ENCODE measurements at regions not wholly inside any gene's neighbourhood (a gene's known extent, or its start where the extent isn't known, plus 50 kb on each side); places are given as distances from the start of the nearest gene placed in this dataset.

- CTCF ChIA-PET, result no interaction called here
- no peaks in the 10 kb centered on the region for H3K4me1 ChIP-seq
- intact Hi-C loops (cut with micrococcal nuclease; ENCODE audit: unreplicated experiment), result no loop called here
- Mint-ChIP-seq H3K27ac (ENCODE audit: unreplicated experiment) (no peak overlapping the region), H3K36me3 (ENCODE audit: insufficient read depth, unreplicated experiment) (peaks cover 5% of the 10 kb centered on the region), H3K9me3 (ENCODE audit: unreplicated experiment) (no peaks in the 10 kb centered on the region), H3K4me3 (ENCODE audit: unreplicated experiment) (no peak overlapping the region), H3K27me3 (ENCODE audit: insufficient read depth, unreplicated experiment) (peaks cover 3% of the 10 kb centered on the region), H3K4me1 (ENCODE audit: low read depth, unreplicated experiment) (no peaks in the 10 kb centered on the region)
- H3K36me3 ChIP-seq (ENCODE audit: control insufficient read depth, insufficient read depth, low read length), result no peaks in the 10 kb centered on the region
- no TSS peak for BruUV-seq (replicated peaks)
- H3K4me3 ChIP-seq (ENCODE audit: low read depth, low read length), result no peak overlapping the region
- DNase-seq, result no peak
- POLR2A ChIA-PET, result no interaction called here
- H3K9me3 ChIP-seq, result no peaks in the 10 kb centered on the region
- H3K27me3 ChIP-seq (replicated peaks; ENCODE audit: control insufficient read depth, insufficient read depth, low read length), result no peaks in the 10 kb centered on the region
- no peak for TF ChIP-seq CTCF (IDR thresholded peaks at IDR 0.05; ENCODE audit: insufficient read depth in 1 of 2, low read depth in 1 of 2, low read length in 1 of 2, severe bottlenecking in 1 of 2, unreplicated experiment in 1 of 2)
Measured at GRCh38 chr14:97762386-97762785, 965.2 kb downstream of the VRK1 start.

DNA sequence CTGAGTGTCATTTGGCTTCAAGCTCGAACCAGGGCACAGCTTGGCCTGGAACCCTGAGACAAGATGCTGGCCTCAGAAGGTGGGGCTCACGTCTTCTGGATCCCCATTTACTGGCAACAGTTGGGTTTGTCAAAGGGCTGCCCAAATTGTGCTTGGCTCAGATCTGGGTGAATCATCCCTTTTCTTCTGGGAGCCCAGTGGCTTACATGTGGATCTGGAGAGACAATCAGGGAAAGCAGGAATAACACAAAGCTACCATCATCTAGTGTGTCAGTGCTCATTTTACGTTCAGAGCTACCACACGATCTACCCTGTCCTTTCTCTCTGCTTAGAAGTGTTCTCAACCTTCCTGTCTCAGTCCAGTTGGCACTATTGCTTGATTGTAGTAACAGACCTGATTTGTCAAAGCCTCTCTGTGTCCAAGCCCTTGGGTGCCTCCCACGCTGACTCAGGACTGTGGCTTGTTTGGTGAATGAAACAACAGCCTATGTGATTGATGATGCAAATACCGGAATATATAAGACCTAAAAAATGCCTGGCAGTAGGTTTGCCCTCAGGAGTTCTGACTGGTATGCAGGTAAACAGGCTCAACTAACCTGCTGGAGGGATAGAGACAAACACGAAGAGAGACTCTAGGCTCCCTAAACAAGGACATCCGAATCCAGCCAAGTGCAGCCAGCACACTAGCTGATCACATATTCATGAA lies 974.3 kb downstream of the VRK1 start:
- H3K4me3 Mint-ChIP-seq (ENCODE audit: unreplicated experiment), result no peak overlapping the region
- no peaks in the 10 kb centered on the region for H3K27me3 Mint-ChIP-seq (ENCODE audit: insufficient read depth, unreplicated experiment)
- H3K4me1 Mint-ChIP-seq (ENCODE audit: low read depth, unreplicated experiment), result no peaks in the 10 kb centered on the region
- H3K36me3 ChIP-seq (ENCODE audit: control insufficient read depth, insufficient read depth, low read length), result no peaks in the 10 kb centered on the region
- ChIA-PET CTCF (no interaction called here), POLR2A (no interaction called here)
- no peaks in the 10 kb centered on the region for H3K9me3 Mint-ChIP-seq (ENCODE audit: unreplicated experiment)
- H3K4me1 ChIP-seq, result no peaks in the 10 kb centered on the region
- no peaks in the 10 kb centered on the region for H3K27me3 ChIP-seq (replicated peaks; ENCODE audit: control insufficient read depth, insufficient read depth, low read length)
- no peak for TF ChIP-seq CTCF (IDR thresholded peaks at IDR 0.05; ENCODE audit: insufficient read depth in 1 of 2, low read depth in 1 of 2, low read length in 1 of 2, severe bottlenecking in 1 of 2, unreplicated experiment in 1 of 2)
- H3K27ac Mint-ChIP-seq (ENCODE audit: unreplicated experiment), result no peak overlapping the region
- no peaks in the 10 kb centered on the region for H3K9me3 ChIP-seq
- H3K36me3 Mint-ChIP-seq (ENCODE audit: insufficient read depth, unreplicated experiment), result no peaks in the 10 kb centered on the region
- no TSS peak for BruUV-seq (replicated peaks)
- H3K4me3 ChIP-seq (ENCODE audit: low read depth, low read length), result no peak overlapping the region
- DNase-seq, result no peak
- intact Hi-C loops (cut with micrococcal nuclease; ENCODE audit: unreplicated experiment), result no loop called here

DNA sequence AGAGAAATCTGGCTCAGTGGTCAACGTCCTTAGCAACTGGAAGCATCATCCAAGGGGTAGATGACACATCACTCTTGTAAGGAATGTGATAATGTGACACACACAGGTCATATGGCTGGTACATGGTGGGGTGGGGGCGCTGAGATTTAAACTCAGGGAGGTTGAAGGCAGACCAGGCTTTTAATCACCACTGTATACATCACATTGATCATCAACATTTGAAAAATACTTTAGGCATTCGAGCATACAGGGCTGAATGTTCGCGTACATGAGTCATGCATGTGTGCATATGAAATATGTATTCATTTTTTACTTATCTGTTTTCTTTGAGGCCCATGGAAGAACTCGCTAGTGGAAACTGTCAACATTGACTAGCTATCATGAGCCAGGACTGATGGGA lies 976.4 kb downstream of the VRK1 start:
- Mint-ChIP-seq H3K4me1 (ENCODE audit: low read depth, unreplicated experiment) (no peaks in the 10 kb centered on the region), H3K27me3 (ENCODE audit: insufficient read depth, unreplicated experiment) (no peaks in the 10 kb centered on the region), H3K9me3 (ENCODE audit: unreplicated experiment) (peaks cover 4% of the 10 kb centered on the region), H3K4me3 (ENCODE audit: unreplicated experiment) (no peak overlapping the region), H3K36me3 (ENCODE audit: insufficient read depth, unreplicated experiment) (no peaks in the 10 kb centered on the region), H3K27ac (ENCODE audit: unreplicated experiment) (no peak overlapping the region)
- ChIA-PET CTCF (no interaction called here), POLR2A (no interaction called here)
- no peaks in the 10 kb centered on the region for H3K36me3 ChIP-seq (ENCODE audit: control insufficient read depth, insufficient read depth, low read length)
- no TSS peak for BruUV-seq (replicated peaks)
- no peak overlapping the region for H3K4me3 ChIP-seq (ENCODE audit: low read depth, low read length)
- no peaks in the 10 kb centered on the region for H3K4me1 ChIP-seq
- no peaks in the 10 kb centered on the region for H3K9me3 ChIP-seq
- DNase-seq, result no peak
- no peaks in the 10 kb centered on the region for H3K27me3 ChIP-seq (replicated peaks; ENCODE audit: control insufficient read depth, insufficient read depth, low read length)
- TF ChIP-seq CTCF (IDR thresholded peaks at IDR 0.05; ENCODE audit: insufficient read depth in 1 of 2, low read depth in 1 of 2, low read length in 1 of 2, severe bottlenecking in 1 of 2, unreplicated experiment in 1 of 2), result no peak
- intact Hi-C loops (cut with micrococcal nuclease; ENCODE audit: unreplicated experiment), result no loop called here

Data from Caco-2 (cell line).